Keratinocyte (primary cell): ENCODE measurements at regions not wholly inside any gene's neighbourhood (a gene's known extent, or its start where the extent isn't known, plus 50 kb on each side); places are given as distances from the start of the nearest gene placed in this dataset.

Experiments used
- CTCF ChIP-seq, 3 experiments: IDR thresholded peaks in 1 of 3; conservative IDR thresholded peaks in 1 of 3; optimal IDR thresholded peaks in 1 of 3; 2 replicates in 2 of 3; 3 replicates in 1 of 3; pipeline versions ENCODE3 to v1.5.1; 2011; ENCODE audit warnings: low read length in 3 of 3, mild to moderate bottlenecking in 3 of 3, moderate library complexity in 2 of 3, control low read depth in 1 of 3, inconsistent platforms in 1 of 3; ENCODE audit not compliant: insufficient read depth in 2 of 3; ENCODE audit errors: extremely low read depth in 1 of 3
- EZH2 ChIP-seq: IDR thresholded peaks from one replicate; pipeline ENCODE4 v1.6.1; 2012; ENCODE audit warnings: inconsistent platforms, mild to moderate bottlenecking, low read length, moderate library complexity

- TF ChIP-seq CTCF (optimal IDR thresholded peaks at IDR 0.05 in 1 of 3, IDR thresholded peaks at IDR 0.05 in 1 of 3, conservative IDR thresholded peaks at IDR 0.05 in 1 of 3; ENCODE audit: extremely low read depth in 1 of 3, insufficient read depth in 2 of 3, low read length in 3 of 3): no peak
- TF ChIP-seq EZH2: no peak
Measured at GRCh38 chr5:93279296-93279963, 301.6 kb downstream of the NR2F1-AS1 start.
